ENCODE measurements at regions not wholly inside any gene's neighbourhood (a gene's known extent, or its start where the extent isn't known, plus 50 kb on each side); places are given as distances from the start of the nearest gene placed in this dataset.

DNA sequence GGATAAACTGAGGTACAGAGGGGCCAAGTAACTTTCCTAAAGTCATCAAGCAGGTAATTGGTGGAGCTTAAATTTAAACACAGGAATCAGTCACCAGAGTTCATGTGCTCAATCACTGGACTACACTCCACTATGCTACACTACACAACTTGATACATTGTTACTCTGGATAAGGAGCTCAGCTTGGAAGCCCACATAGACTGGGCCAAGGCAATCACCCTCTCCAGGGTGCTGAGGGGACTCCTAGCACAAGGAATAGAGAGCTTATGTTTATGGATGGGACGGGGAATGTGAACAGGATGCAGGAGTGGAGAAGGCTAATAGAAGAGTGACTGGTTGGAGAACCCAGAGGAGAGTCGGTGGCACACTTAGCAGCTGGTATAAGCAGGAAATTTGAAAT lies 113.5 kb upstream of the NFIB start:
- H3K4me3 ChIP-seq (ENCODE audit: low read depth, low read length), result no peak overlapping the region
- no peak for DNase-seq (ENCODE audit: low read depth)
- TF ChIP-seq, protein P1, sequence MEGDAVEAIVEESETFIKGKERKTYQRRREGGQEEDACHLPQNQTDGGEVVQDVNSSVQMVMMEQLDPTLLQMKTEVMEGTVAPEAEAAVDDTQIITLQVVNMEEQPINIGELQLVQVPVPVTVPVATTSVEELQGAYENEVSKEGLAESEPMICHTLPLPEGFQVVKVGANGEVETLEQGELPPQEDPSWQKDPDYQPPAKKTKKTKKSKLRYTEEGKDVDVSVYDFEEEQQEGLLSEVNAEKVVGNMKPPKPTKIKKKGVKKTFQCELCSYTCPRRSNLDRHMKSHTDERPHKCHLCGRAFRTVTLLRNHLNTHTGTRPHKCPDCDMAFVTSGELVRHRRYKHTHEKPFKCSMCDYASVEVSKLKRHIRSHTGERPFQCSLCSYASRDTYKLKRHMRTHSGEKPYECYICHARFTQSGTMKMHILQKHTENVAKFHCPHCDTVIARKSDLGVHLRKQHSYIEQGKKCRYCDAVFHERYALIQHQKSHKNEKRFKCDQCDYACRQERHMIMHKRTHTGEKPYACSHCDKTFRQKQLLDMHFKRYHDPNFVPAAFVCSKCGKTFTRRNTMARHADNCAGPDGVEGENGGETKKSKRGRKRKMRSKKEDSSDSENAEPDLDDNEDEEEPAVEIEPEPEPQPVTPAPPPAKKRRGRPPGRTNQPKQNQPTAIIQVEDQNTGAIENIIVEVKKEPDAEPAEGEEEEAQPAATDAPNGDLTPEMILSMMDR (IDR thresholded peaks at IDR 0.05; ENCODE audit: low read depth, low read length, missing control alignments), result no peak

DNA sequence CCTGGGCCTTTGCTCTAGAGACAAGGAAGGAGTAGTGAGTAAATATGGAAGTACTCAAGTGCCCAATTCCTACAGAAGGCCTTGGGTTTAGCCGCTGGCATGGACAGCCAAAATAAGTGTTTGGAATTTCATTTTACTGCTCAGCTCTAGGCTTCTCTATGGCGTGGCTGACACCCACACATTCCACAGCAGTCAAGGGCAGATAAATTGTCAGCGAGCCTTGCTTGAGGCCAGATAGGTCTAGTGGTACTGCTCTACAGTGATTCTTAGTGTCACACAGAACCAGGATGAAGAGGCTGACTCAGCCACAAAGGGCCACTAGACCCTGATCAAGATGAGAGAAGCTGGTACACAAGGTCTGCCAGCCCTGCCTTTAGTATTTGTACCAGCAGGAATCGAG lies 111.0 kb upstream of the NFIB start:
- no peak overlapping the region for H3K4me3 ChIP-seq (ENCODE audit: low read depth, low read length)
- no peak for DNase-seq (ENCODE audit: low read depth)
- TF ChIP-seq, protein P1 (IDR thresholded peaks at IDR 0.05; ENCODE audit: low read depth, low read length, missing control alignments), result no peak

DNA sequence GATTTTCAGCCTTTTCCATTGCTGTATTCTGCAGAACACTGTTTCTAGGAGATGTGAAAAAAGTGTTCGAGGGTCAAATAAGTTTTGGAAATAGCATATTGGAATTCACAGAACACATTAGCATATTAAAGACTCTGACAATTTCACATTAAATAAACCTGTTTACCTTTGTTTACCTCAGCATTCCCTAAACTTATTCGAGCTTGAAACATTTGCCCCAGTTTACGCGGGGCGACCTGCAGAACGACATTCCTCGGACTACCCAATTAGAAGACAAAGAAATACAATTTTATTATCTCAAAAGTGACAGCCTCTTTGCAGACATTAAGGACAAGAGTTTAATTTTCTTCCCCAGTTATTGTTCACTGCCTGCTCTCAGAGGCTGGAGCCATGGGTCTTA lies 110.3 kb upstream of the NFIB start:
- DNase-seq (ENCODE audit: low read depth), result no peak
- TF ChIP-seq, protein P1 (IDR thresholded peaks at IDR 0.05; ENCODE audit: low read depth, low read length, missing control alignments), result no peak
- H3K4me3 ChIP-seq (ENCODE audit: low read depth, low read length), result no peak overlapping the region

DNA sequence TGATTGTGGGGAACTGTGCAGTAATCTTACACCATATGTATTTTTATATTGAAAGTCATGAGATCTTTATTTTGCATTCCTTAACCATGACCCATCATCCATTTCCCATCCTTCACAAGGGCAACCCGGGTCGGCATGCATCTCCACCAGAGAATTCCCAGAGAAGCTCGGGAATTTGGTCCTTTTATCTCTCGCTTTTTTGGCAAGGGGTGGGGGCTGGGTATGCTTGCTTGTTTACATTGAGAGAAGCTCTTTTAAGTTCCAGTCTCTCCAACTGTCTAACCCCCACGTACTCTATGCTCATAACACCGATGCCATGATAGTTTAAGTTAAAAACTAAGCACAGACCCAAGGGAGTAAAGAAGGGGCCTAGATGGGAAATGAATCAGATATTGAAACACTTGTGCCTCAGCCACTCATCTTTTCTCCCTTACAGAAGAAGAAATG lies 109.9 kb upstream of the NFIB start:
- no peak for DNase-seq (ENCODE audit: low read depth)
- H3K4me3 ChIP-seq (ENCODE audit: low read depth, low read length), result no peak overlapping the region
- TF ChIP-seq, protein P1 (IDR thresholded peaks at IDR 0.05; ENCODE audit: low read depth, low read length, missing control alignments), result no peak

DNA sequence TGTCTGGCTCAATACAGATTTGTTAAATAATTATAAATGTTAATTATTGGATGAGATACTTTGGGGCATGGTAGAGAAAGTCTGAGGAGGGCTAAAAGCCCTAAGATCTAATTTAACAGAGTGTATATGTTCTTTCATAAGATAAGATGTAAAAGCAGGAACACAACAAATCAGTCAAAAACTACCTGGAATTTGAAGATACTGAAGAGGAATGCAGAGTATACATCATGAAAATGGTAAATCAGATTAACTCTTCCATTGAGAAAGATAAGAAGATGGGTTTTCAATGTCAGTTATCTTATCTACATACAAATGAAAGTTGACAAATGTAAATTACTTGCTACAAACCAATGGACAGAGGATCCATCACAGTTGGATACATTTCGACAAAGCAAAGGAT lies 107.3 kb upstream of the NFIB start:
- DNase-seq (ENCODE audit: low read depth), result no peak
- no peak overlapping the region for H3K4me3 ChIP-seq (ENCODE audit: low read depth, low read length)
- TF ChIP-seq, protein P1 (IDR thresholded peaks at IDR 0.05; ENCODE audit: low read depth, low read length, missing control alignments), result no peak

DNA sequence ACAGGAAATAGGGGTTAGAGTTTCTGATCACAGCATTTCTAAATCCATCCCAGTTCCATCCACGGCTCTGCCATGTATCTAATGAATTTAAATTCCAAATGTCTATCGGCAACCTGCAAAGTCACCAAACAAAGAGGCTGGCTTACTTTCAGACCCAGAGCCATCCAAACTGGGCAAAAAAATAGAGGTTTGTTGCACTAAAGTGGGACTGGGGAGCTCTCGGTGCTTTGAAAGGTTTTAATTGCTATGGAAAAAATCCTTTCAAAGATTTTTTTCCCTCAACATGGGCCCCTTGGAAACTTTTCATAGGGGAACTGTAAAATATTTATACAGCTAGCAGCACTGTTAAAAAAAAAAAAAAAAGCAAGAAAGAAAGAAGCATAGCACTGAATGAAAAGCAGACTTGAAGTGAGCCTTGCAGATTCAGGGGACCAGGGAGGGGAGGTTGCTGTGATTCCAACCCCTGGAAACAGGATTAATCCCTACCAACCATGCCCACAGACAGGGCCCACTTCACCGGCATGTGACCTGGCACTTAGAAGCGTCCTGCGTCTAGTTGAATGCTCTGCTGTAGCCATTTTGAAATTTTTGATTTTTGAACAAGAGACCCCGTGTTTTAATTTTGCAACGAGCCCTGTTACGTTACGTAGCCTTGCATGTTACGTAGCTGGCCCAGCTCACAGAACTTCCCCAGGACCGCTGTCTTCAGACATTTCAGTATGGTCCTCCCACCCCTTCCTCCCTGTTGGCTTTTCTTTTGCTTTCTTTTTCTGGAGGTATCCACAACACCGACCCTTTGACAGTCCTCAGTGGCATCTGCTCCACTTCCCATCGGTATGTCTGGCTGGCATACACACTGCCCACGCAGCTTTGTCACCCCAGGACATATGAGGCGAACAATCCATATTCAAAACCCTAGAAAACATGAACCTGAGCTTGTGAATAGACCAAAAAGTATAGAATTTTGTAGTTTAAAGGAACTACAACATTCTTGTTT lies 105.3 kb upstream of the NFIB start:
- H3K4me3 ChIP-seq (ENCODE audit: low read depth, low read length), result no peak overlapping the region
- TF ChIP-seq, protein P1 (IDR thresholded peaks at IDR 0.05; ENCODE audit: low read depth, low read length, missing control alignments), result no peak
- DNase-seq (ENCODE audit: low read depth), result no peak
